ENCODE measurements at regions not wholly inside any gene's neighbourhood (a gene's known extent, or its start where the extent isn't known, plus 50 kb on each side); places are given as distances from the start of the nearest gene placed in this dataset.
A peak's percentile ranks its signal among the peaks of the same experiment; 100 is the strongest.

GRCh38 chr7:140242057-140243031 is 65.6 kb upstream of the KDM7A start:
- no peak for DNase-seq (ENCODE audit: low read depth)

- no peak for DNase-seq (ENCODE audit: low read depth)
Measured at GRCh38 chr7:140239653-140239935, 62.8 kb upstream of the KDM7A start.

- no peak for DNase-seq (ENCODE audit: low read depth)
Measured at GRCh38 chr7:140238778-140239652, 62.2 kb upstream of the KDM7A start.

GRCh38 chr7:140237390-140237789 is 60.6 kb upstream of the KDM7A start:
- no peak for DNase-seq (ENCODE audit: low read depth)

- DNase-seq (ENCODE audit: low read depth), result no peak
Measured at GRCh38 chr7:140236626-140237025, 59.8 kb upstream of the KDM7A start.

- no peak for DNase-seq (ENCODE audit: low read depth)
Measured at GRCh38 chr7:140235114-140235513, 58.3 kb upstream of the KDM7A start.

GRCh38 chr7:140232957-140233917 is 56.5 kb upstream of the KDM7A start:
- no peak for DNase-seq (ENCODE audit: low read depth)

- DNase-seq (ENCODE audit: low read depth), result no peak
Measured at GRCh38 chr7:140231771-140232491, 55.1 kb upstream of the KDM7A start.

- peak; percentile 33 for DNase-seq (ENCODE audit: low read depth)
Measured at GRCh38 chr7:140230861-140231770, 54.3 kb upstream of the KDM7A start.

- no peak for DNase-seq (ENCODE audit: low read depth)
Measured at GRCh38 chr7:140230516-140230860, 53.7 kb upstream of the KDM7A start.

- no peak for DNase-seq (ENCODE audit: low read depth)
Measured at GRCh38 chr7:140229591-140230515, 53.1 kb upstream of the KDM7A start.

GRCh38 chr7:140229101-140229525 is 52.3 kb upstream of the KDM7A start:
- no peak for DNase-seq (ENCODE audit: low read depth)

Measured in RPMI7951 (cell line).